WTC11 (cell line): ENCODE measurements at regions not wholly inside any gene's neighbourhood (a gene's known extent, or its start where the extent isn't known, plus 50 kb on each side); places are given as distances from the start of the nearest gene placed in this dataset.

ENCODE experiments used
- ATAC-seq: fragments of 200-7000 bp; cut with Tn5 transposase; 2 replicates; pipeline ENCODE4 v1.10.0; 2021; ENCODE audit warnings: mild to moderate bottlenecking, moderate library complexity
- CTCF ChIA-PET: fragments of 300-600 bp; sonication (Branson Sonifier 250); formaldehyde crosslinking; loops from one replicate; lab custom pipeline; 2021; ENCODE audit warnings: antibody characterized with exemption; lab: Charles Lee
- POLR2A ChIA-PET: fragments of 350-600 bp; sonication (Branson Sonifier 250); formaldehyde crosslinking; loops from one replicate; lab custom pipeline; 2021; ENCODE audit warnings: antibody characterized with exemption; lab: Charles Lee
- DNase-seq: peaks from one replicate; pipeline ENCODE4 v3.0.0; 2021; ENCODE audit warnings: low spot score
- H3K27ac Mint-ChIP-seq: 2 replicates; pipeline ENCODE4 v1.8.0; 2021; ENCODE audit warnings: mixed read lengths
- H3K27me3 Mint-ChIP-seq: 2 replicates; pipeline ENCODE4 v1.8.0; 2021; ENCODE audit warnings: low read depth, mild to moderate bottlenecking, moderate library complexity, mixed read lengths
- H3K36me3 Mint-ChIP-seq: 2 replicates; pipeline ENCODE4 v1.8.0; 2021; ENCODE audit warnings: mixed read lengths
- H3K4me1 Mint-ChIP-seq: 2 replicates; pipeline ENCODE4 v1.8.0; 2022; ENCODE audit warnings: mixed read lengths
- H3K4me3 Mint-ChIP-seq: 2 replicates; pipeline ENCODE4 v1.8.0; 2021; ENCODE audit warnings: mild to moderate bottlenecking, moderate library complexity, mixed read lengths
- H3K9me3 Mint-ChIP-seq: 2 replicates; pipeline ENCODE4 v1.8.0; 2021; ENCODE audit warnings: mixed read lengths
- ATF1 ChIP-seq: sonication (generic); formaldehyde crosslinking; IDR thresholded peaks from 2 replicates; pipeline ENCODE4 v1.8.1; 2023; ENCODE audit warnings: mild to moderate bottlenecking, moderate library complexity, missing genetic modification reagents
- CTCF ChIP-seq: fragments of 200-600 bp; IDR thresholded peaks from 2 replicates; pipeline ENCODE4 v1.8.0; 2022; ENCODE audit warnings: antibody characterized with exemption
- FOXP1 ChIP-seq: sonication (generic); formaldehyde crosslinking; IDR thresholded peaks from 2 replicates; pipeline ENCODE4 v1.8.0; 2022; ENCODE audit warnings: missing genetic modification reagents, mild to moderate bottlenecking, moderate library complexity, borderline replicate concordance
- HMGA2 ChIP-seq: fragments of 250-450 bp; sonication (Bioruptor Pico); IDR thresholded peaks from 2 replicates; pipeline ENCODE4 v1.4.0; 2021; ENCODE audit warnings: mild to moderate bottlenecking, moderate library complexity
- HMGXB4 ChIP-seq: sonication (generic); formaldehyde crosslinking; IDR thresholded peaks from 2 replicates; pipeline ENCODE4 v1.8.1; 2023; ENCODE audit warnings: mild to moderate bottlenecking, moderate library complexity, missing genetic modification reagents
- IRF1 ChIP-seq: sonication (generic); formaldehyde crosslinking; IDR thresholded peaks from 2 replicates; pipeline ENCODE4 v1.8.0; 2023; ENCODE audit warnings: missing genetic modification reagents
- NR1H2 ChIP-seq: sonication (generic); formaldehyde crosslinking; IDR thresholded peaks from 2 replicates; pipeline ENCODE4 v1.9.0; 2021; ENCODE audit warnings: mild to moderate bottlenecking, moderate library complexity, missing genetic modification reagents
- NR2C2 ChIP-seq: sonication (generic); formaldehyde crosslinking; IDR thresholded peaks from 2 replicates; pipeline ENCODE4 v1.8.0; 2022; ENCODE audit warnings: mild to moderate bottlenecking, missing genetic modification reagents
- SMAD3 ChIP-seq: sonication (generic); formaldehyde crosslinking; IDR thresholded peaks from 2 replicates; pipeline ENCODE4 v1.8.0; 2022; ENCODE audit warnings: missing genetic modification reagents, mild to moderate bottlenecking, borderline replicate concordance
- SMAD4 ChIP-seq: sonication (generic); formaldehyde crosslinking; IDR thresholded peaks from 2 replicates; pipeline ENCODE4 v1.8.0; 2022; ENCODE audit warnings: mild to moderate bottlenecking, missing genetic modification reagents
- SOX15 ChIP-seq: fragments of 250-450 bp; sonication (Bioruptor Pico); IDR thresholded peaks from 2 replicates; pipeline ENCODE4 v1.9.0; 2021; ENCODE audit warnings: mild to moderate bottlenecking
- USF2 ChIP-seq: sonication (generic); formaldehyde crosslinking; IDR thresholded peaks from 2 replicates; pipeline ENCODE4 v1.8.1; 2023; ENCODE audit warnings: mild to moderate bottlenecking, missing genetic modification reagents, moderate library complexity
- ZMAT4 ChIP-seq: fragments of 250-450 bp; sonication (Bioruptor Pico); IDR thresholded peaks from 2 replicates; pipeline ENCODE4 v1.9.0; 2021; ENCODE audit warnings: mild to moderate bottlenecking
- ZNF232 ChIP-seq: sonication (generic); formaldehyde crosslinking; IDR thresholded peaks from 2 replicates; pipeline ENCODE4 v1.8.0; 2022; ENCODE audit warnings: mild to moderate bottlenecking, missing genetic modification reagents
- ZNF263 ChIP-seq: sonication (generic); formaldehyde crosslinking; IDR thresholded peaks from 2 replicates; pipeline ENCODE4 v1.8.1; 2022; ENCODE audit warnings: low read depth, mild to moderate bottlenecking, moderate library complexity, missing genetic modification reagents
- ZNF281 ChIP-seq: sonication (generic); formaldehyde crosslinking; IDR thresholded peaks from 2 replicates; pipeline ENCODE4 v1.8.0; 2023; ENCODE audit warnings: mild to moderate bottlenecking, missing genetic modification reagents
- ZNF416 ChIP-seq: fragments of 250-450 bp; sonication (Bioruptor Pico); IDR thresholded peaks from 2 replicates; pipeline ENCODE4 v1.9.0; 2021; ENCODE audit warnings: mild to moderate bottlenecking, inconsistent platforms
- ZNF425 ChIP-seq: fragments of 250-450 bp; sonication (Bioruptor Pico); conservative IDR thresholded peaks from 2 replicates; pipeline ENCODE4 v1.9.0; 2021; ENCODE audit warnings: mild to moderate bottlenecking
- ZNF532 ChIP-seq: fragments of 250-450 bp; sonication (Bioruptor Pico); IDR thresholded peaks from 2 replicates; pipeline ENCODE4 v1.9.0; 2021; ENCODE audit warnings: mild to moderate bottlenecking, borderline replicate concordance

- TF ChIP-seq SMAD3 (no peak), IRF1 (CRISPR knock-in tag) (no peak), NR2C2 (CRISPR knock-in tag) (no peak)
Measured at GRCh38 chr17:52740006-52740405, 581.5 kb upstream of the CA10 start (continued).

- H3K27me3 Mint-ChIP-seq, result no peaks in the 10 kb centered on the region; the same call in 1 of the 2 replicates
- TF ChIP-seq ZMAT4 (no peak), FOXP1 (CRISPR knock-in tag) (no peak), ZNF263 (CRISPR knock-in tag) (no peak), USF2 (CRISPR knock-in tag) (no peak)
- no peak overlapping the region for H3K27ac Mint-ChIP-seq
- no peak overlapping the region for H3K4me3 Mint-ChIP-seq
- H3K9me3 Mint-ChIP-seq, result peaks cover 43% of the 10 kb centered on the region
- peaks cover 14% of the 10 kb centered on the region for H3K36me3 Mint-ChIP-seq
- H3K4me1 Mint-ChIP-seq, result no peaks in the 10 kb centered on the region
- DNase-seq, result no peak
- ChIA-PET CTCF (interaction anchor here (0.6 kb wide), 1 partner anchor 255 kb away, joined by 3 read pairs; no protein-coding TSS in a partner anchor), POLR2A (no interaction called here)
- ATAC-seq, result no peak
Measured at GRCh38 chr17:52738791-52739190, 580.3 kb upstream of the CA10 start.

GRCh38 chr17:52737071-52737470 is 578.6 kb upstream of the CA10 start:
- H3K27me3 Mint-ChIP-seq, result no peaks in the 10 kb centered on the region; the same call in 1 of the 2 replicates
- no peak overlapping the region for H3K27ac Mint-ChIP-seq
- H3K4me1 Mint-ChIP-seq, result no peaks in the 10 kb centered on the region
- no peak overlapping the region for H3K4me3 Mint-ChIP-seq
- no peak for DNase-seq
- peaks cover 21% of the 10 kb centered on the region for H3K36me3 Mint-ChIP-seq
- H3K9me3 Mint-ChIP-seq, result peaks cover 54% of the 10 kb centered on the region
- no peak for ATAC-seq
- ChIA-PET POLR2A (no interaction called here), CTCF (no interaction called here)
- no peak for TF ChIP-seq ATF1 (CRISPR knock-in tag)
- no peak for TF ChIP-seq HMGXB4
- TF ChIP-seq SOX15 (CRISPR knock-in tag), result no peak
- TF ChIP-seq SMAD4, result no peak
- TF ChIP-seq ZNF263 (CRISPR knock-in tag), result no peak
- no peak for TF ChIP-seq ZNF416 (CRISPR knock-in tag)
- no peak for TF ChIP-seq CTCF
- TF ChIP-seq ZNF532 (CRISPR knock-in tag), result no peak
- TF ChIP-seq NR1H2 (CRISPR knock-in tag), result no peak
- TF ChIP-seq ZNF281 (CRISPR knock-in tag), result no peak
- TF ChIP-seq ZNF425 (CRISPR knock-in tag), result no peak
- TF ChIP-seq ZNF232 (CRISPR knock-in tag), result no peak
- no peak for TF ChIP-seq HMGA2
